Chondrocyte (in vitro differentiated cells): ENCODE measurements at regions not wholly inside any gene's neighbourhood (a gene's known extent, or its start where the extent isn't known, plus 50 kb on each side); places are given as distances from the start of the nearest gene placed in this dataset.

Source experiments
- DNase-seq: peaks from one replicate; pipeline ENCODE4 v3.0.0; 2021; ENCODE audit warnings: mixed read lengths, low spot score
- H3K27ac Mint-ChIP-seq: one replicate; pipeline ENCODE4 v1.8.0; 2021; ENCODE audit warnings: mild to moderate bottlenecking, moderate library complexity, mixed read lengths; ENCODE audit not compliant: unreplicated experiment
- H3K27me3 Mint-ChIP-seq: 2 replicates; pipeline ENCODE4 v1.8.0; 2021; ENCODE audit warnings: low read depth, mixed read lengths
- H3K36me3 Mint-ChIP-seq: 2 replicates; pipeline ENCODE4 v1.8.0; 2021; ENCODE audit warnings: low read depth, mixed read lengths
- H3K4me1 Mint-ChIP-seq: 2 replicates; pipeline ENCODE4 v1.8.0; 2021; ENCODE audit warnings: low read depth, mild to moderate bottlenecking, mixed read lengths
- H3K4me3 Mint-ChIP-seq: one replicate; pipeline ENCODE4 v1.8.0; 2021; ENCODE audit warnings: mild to moderate bottlenecking, moderate library complexity, mixed read lengths; ENCODE audit not compliant: unreplicated experiment
- H3K9me3 Mint-ChIP-seq: 2 replicates; pipeline ENCODE4 v1.8.0; 2021; ENCODE audit warnings: low read depth, mixed read lengths
- CTCF ChIP-seq: fragments of 200-600 bp; sonication (generic); IDR thresholded peaks from 2 replicates; pipeline ENCODE4 v1.5.0; 2021; ENCODE audit warnings: antibody characterized with exemption, mild to moderate bottlenecking, moderate library complexity

- Mint-ChIP-seq H3K27ac (no peak overlapping the region), H3K4me1 (peaks cover 29% of the 10 kb centered on the region), H3K27me3 (no peaks in the 10 kb centered on the region), H3K4me3 (no peak overlapping the region), H3K36me3 (no peaks in the 10 kb centered on the region), H3K9me3 (no peaks in the 10 kb centered on the region)
- no peak for TF ChIP-seq CTCF
- no peak for DNase-seq
These were observed 172.8 kb downstream of the ZNF281 start for GRCh38 chr1:200237066-200237465.

GRCh38 chr1:200234938-200235337 lies 174.9 kb downstream of the ZNF281 start:
- H3K9me3 Mint-ChIP-seq: no peaks in the 10 kb centered on the region
- TF ChIP-seq CTCF: no peak
- H3K27me3 Mint-ChIP-seq: no peaks in the 10 kb centered on the region
- no peak overlapping the region for H3K4me3 Mint-ChIP-seq
- no peak overlapping the region for H3K27ac Mint-ChIP-seq
- H3K4me1 Mint-ChIP-seq: peaks cover 27% of the 10 kb centered on the region
- no peaks in the 10 kb centered on the region for H3K36me3 Mint-ChIP-seq
- DNase-seq: no peak

GRCh38 chr1:200233393-200233792 lies 176.4 kb downstream of the ZNF281 start:
- H3K36me3 Mint-ChIP-seq: no peaks in the 10 kb centered on the region
- DNase-seq: no peak
- no peak for TF ChIP-seq CTCF
- peak overlapping the region; percentile 78 for H3K27ac Mint-ChIP-seq
- H3K9me3 Mint-ChIP-seq: no peaks in the 10 kb centered on the region
- peaks cover 33% of the 10 kb centered on the region for H3K4me1 Mint-ChIP-seq
- H3K4me3 Mint-ChIP-seq: peak overlapping the region; percentile 3
- no peaks in the 10 kb centered on the region for H3K27me3 Mint-ChIP-seq

GRCh38 chr1:200231787-200232231 lies 178.0 kb downstream of the ZNF281 start:
- no peaks in the 10 kb centered on the region for H3K36me3 Mint-ChIP-seq
- H3K27me3 Mint-ChIP-seq: peaks cover 1% of the 10 kb centered on the region
- H3K4me3 Mint-ChIP-seq: no peak overlapping the region
- peaks cover 42% of the 10 kb centered on the region for H3K4me1 Mint-ChIP-seq
- H3K9me3 Mint-ChIP-seq: no peaks in the 10 kb centered on the region
- TF ChIP-seq CTCF: no peak
- DNase-seq: no peak
- no peak overlapping the region for H3K27ac Mint-ChIP-seq

- Mint-ChIP-seq H3K27ac (no peak overlapping the region), H3K4me1 (peaks cover 49% of the 10 kb centered on the region), H3K27me3 (peaks cover 1% of the 10 kb centered on the region), H3K4me3 (no peak overlapping the region), H3K9me3 (no peaks in the 10 kb centered on the region), H3K36me3 (no peaks in the 10 kb centered on the region)
- no peak for TF ChIP-seq CTCF
- DNase-seq: no peak
These were observed 179.2 kb downstream of the ZNF281 start for GRCh38 chr1:200230671-200231070.
